ENCODE measurements at regions not wholly inside any gene's neighbourhood (a gene's known extent, or its start where the extent isn't known, plus 50 kb on each side); places are given as distances from the start of the nearest gene placed in this dataset.

GRCh38 chr20:20864351-20865096 lies 152.1 kb upstream of the RALGAPA2 start:
- Mint-ChIP-seq H3K36me3 (ENCODE audit: low read depth) (no peaks in the 10 kb centered on the region), H3K27me3 (peaks cover 8% of the 10 kb centered on the region), H3K9me3 (no peaks in the 10 kb centered on the region), H3K27ac (no peak overlapping the region), H3K4me3 (no peak overlapping the region), H3K4me1 (no peaks in the 10 kb centered on the region)
- intact Hi-C loops (cut with micrococcal nuclease), result no loop called here
- no peak for DNase-seq

- no peaks in the 10 kb centered on the region for H3K36me3 Mint-ChIP-seq (ENCODE audit: low read depth)
- no peaks in the 10 kb centered on the region for H3K9me3 Mint-ChIP-seq
- DNase-seq, result peak; percentile 95
- no peak overlapping the region for H3K4me3 Mint-ChIP-seq
- intact Hi-C loops (cut with micrococcal nuclease), result loop anchor here (1.0 kb wide), 2 partner anchors 376 to 646 kb away; no protein-coding TSS in a partner anchor
- H3K4me1 Mint-ChIP-seq, result no peaks in the 10 kb centered on the region
- no peak overlapping the region for H3K27ac Mint-ChIP-seq
- peaks cover 9% of the 10 kb centered on the region for H3K27me3 Mint-ChIP-seq
Observed at GRCh38 chr20:20860078-20860806, 147.8 kb upstream of the RALGAPA2 start.

- DNase-seq, result no peak
- peaks cover 9% of the 10 kb centered on the region for H3K27me3 Mint-ChIP-seq
- intact Hi-C loops (cut with micrococcal nuclease), result no loop called here
- no peaks in the 10 kb centered on the region for H3K4me1 Mint-ChIP-seq
- H3K27ac Mint-ChIP-seq, result no peak overlapping the region
- H3K36me3 Mint-ChIP-seq (ENCODE audit: low read depth), result no peaks in the 10 kb centered on the region
- no peaks in the 10 kb centered on the region for H3K9me3 Mint-ChIP-seq
- H3K4me3 Mint-ChIP-seq, result no peak overlapping the region
Observed at GRCh38 chr20:20859510-20859909, 147.1 kb upstream of the RALGAPA2 start.

- intact Hi-C loops (cut with micrococcal nuclease), result no loop called here
- H3K27ac Mint-ChIP-seq, result no peak overlapping the region
- H3K4me1 Mint-ChIP-seq, result no peaks in the 10 kb centered on the region
- H3K9me3 Mint-ChIP-seq, result no peaks in the 10 kb centered on the region
- H3K27me3 Mint-ChIP-seq, result peaks cover 8% of the 10 kb centered on the region
- no peak overlapping the region for H3K4me3 Mint-ChIP-seq
- H3K36me3 Mint-ChIP-seq (ENCODE audit: low read depth), result no peaks in the 10 kb centered on the region
- DNase-seq, result no peak
Observed at GRCh38 chr20:20856956-20857355, 144.5 kb upstream of the RALGAPA2 start.

- intact Hi-C loops (cut with micrococcal nuclease), result no loop called here
- no peaks in the 10 kb centered on the region for H3K4me1 Mint-ChIP-seq
Observed at GRCh38 chr20:20856306-20856705, 143.9 kb upstream of the RALGAPA2 start.

GRCh38 chr20:20851385-20851784 lies 138.9 kb upstream of the RALGAPA2 start:
- intact Hi-C loops (cut with micrococcal nuclease), result no loop called here
- Mint-ChIP-seq H3K4me3 (no peak overlapping the region), H3K9me3 (no peaks in the 10 kb centered on the region), H3K27me3 (peaks cover 3% of the 10 kb centered on the region), H3K27ac (no peak overlapping the region), H3K36me3 (ENCODE audit: low read depth) (no peaks in the 10 kb centered on the region), H3K4me1 (no peaks in the 10 kb centered on the region)
- no peak for DNase-seq

More at GRCh38 chr20:20856306-20856705, 143.9 kb upstream of the RALGAPA2 start:
- peaks cover 8% of the 10 kb centered on the region for H3K27me3 Mint-ChIP-seq
- H3K27ac Mint-ChIP-seq, result no peak overlapping the region
- H3K4me3 Mint-ChIP-seq, result no peak overlapping the region
- H3K36me3 Mint-ChIP-seq (ENCODE audit: low read depth), result no peaks in the 10 kb centered on the region
- DNase-seq, result no peak
- H3K9me3 Mint-ChIP-seq, result no peaks in the 10 kb centered on the region

GRCh38 chr20:20850407-20850806 lies 138.0 kb upstream of the RALGAPA2 start:
- Mint-ChIP-seq H3K4me3 (no peak overlapping the region), H3K9me3 (no peaks in the 10 kb centered on the region), H3K27me3 (peaks cover 4% of the 10 kb centered on the region), H3K36me3 (ENCODE audit: low read depth) (no peaks in the 10 kb centered on the region), H3K4me1 (no peaks in the 10 kb centered on the region), H3K27ac (no peak overlapping the region)
- intact Hi-C loops (cut with micrococcal nuclease), result no loop called here
- DNase-seq, result no peak

- Mint-ChIP-seq H3K36me3 (ENCODE audit: low read depth) (no peaks in the 10 kb centered on the region), H3K27me3 (peaks cover 5% of the 10 kb centered on the region), H3K27ac (no peak overlapping the region), H3K9me3 (no peaks in the 10 kb centered on the region), H3K4me3 (no peak overlapping the region), H3K4me1 (no peaks in the 10 kb centered on the region)
- no peak for DNase-seq
- intact Hi-C loops (cut with micrococcal nuclease), result no loop called here
Observed at GRCh38 chr20:20849161-20849560, 136.7 kb upstream of the RALGAPA2 start.

- H3K27ac Mint-ChIP-seq, result no peak overlapping the region
- H3K27me3 Mint-ChIP-seq, result peaks cover 5% of the 10 kb centered on the region
- H3K4me3 Mint-ChIP-seq, result no peak overlapping the region
- intact Hi-C loops (cut with micrococcal nuclease), result no loop called here
- no peak for DNase-seq
- H3K36me3 Mint-ChIP-seq (ENCODE audit: low read depth), result no peaks in the 10 kb centered on the region
- no peaks in the 10 kb centered on the region for H3K9me3 Mint-ChIP-seq
- H3K4me1 Mint-ChIP-seq, result no peaks in the 10 kb centered on the region
Observed at GRCh38 chr20:20847814-20848213, 135.4 kb upstream of the RALGAPA2 start.

GRCh38 chr20:20843982-20844381 lies 131.5 kb upstream of the RALGAPA2 start:
- Mint-ChIP-seq H3K27ac (no peak overlapping the region), H3K4me1 (no peaks in the 10 kb centered on the region), H3K27me3 (peaks cover 7% of the 10 kb centered on the region), H3K9me3 (no peaks in the 10 kb centered on the region), H3K36me3 (ENCODE audit: low read depth) (no peaks in the 10 kb centered on the region), H3K4me3 (no peak overlapping the region)
- no peak for DNase-seq
- intact Hi-C loops (cut with micrococcal nuclease), result no loop called here

GRCh38 chr20:20839771-20840170 lies 127.3 kb upstream of the RALGAPA2 start:
- Mint-ChIP-seq H3K36me3 (ENCODE audit: low read depth) (no peaks in the 10 kb centered on the region), H3K4me1 (peaks cover 3% of the 10 kb centered on the region), H3K9me3 (no peaks in the 10 kb centered on the region), H3K4me3 (no peak overlapping the region), H3K27me3 (peaks cover 10% of the 10 kb centered on the region), H3K27ac (no peak overlapping the region)
- no peak for DNase-seq
- intact Hi-C loops (cut with micrococcal nuclease), result no loop called here

GRCh38 chr20:20837574-20838021 lies 125.2 kb upstream of the RALGAPA2 start:
- intact Hi-C loops (cut with micrococcal nuclease), result loop anchor here (1.0 kb wide), 1 partner anchor 668 kb away; no protein-coding TSS in a partner anchor
- Mint-ChIP-seq H3K4me3 (no peak overlapping the region), H3K4me1 (peaks cover 3% of the 10 kb centered on the region), H3K9me3 (no peaks in the 10 kb centered on the region), H3K27ac (no peak overlapping the region), H3K27me3 (peaks cover 14% of the 10 kb centered on the region), H3K36me3 (ENCODE audit: low read depth) (no peaks in the 10 kb centered on the region)
- DNase-seq, result peak; percentile 79

GRCh38 chr20:20836836-20837235 lies 124.4 kb upstream of the RALGAPA2 start:
- H3K27me3 Mint-ChIP-seq, result peaks cover 10% of the 10 kb centered on the region
- DNase-seq, result no peak
- H3K4me1 Mint-ChIP-seq, result peaks cover 3% of the 10 kb centered on the region
- intact Hi-C loops (cut with micrococcal nuclease), result loop anchor here (1.0 kb wide), 1 partner anchor 668 kb away; no protein-coding TSS in a partner anchor
- H3K9me3 Mint-ChIP-seq, result no peaks in the 10 kb centered on the region
- H3K4me3 Mint-ChIP-seq, result no peak overlapping the region
- H3K27ac Mint-ChIP-seq, result no peak overlapping the region
- no peaks in the 10 kb centered on the region for H3K36me3 Mint-ChIP-seq (ENCODE audit: low read depth)

GRCh38 chr20:20835897-20836296 lies 123.5 kb upstream of the RALGAPA2 start:
- no peak for DNase-seq
- intact Hi-C loops (cut with micrococcal nuclease), result no loop called here
- no peaks in the 10 kb centered on the region for H3K36me3 Mint-ChIP-seq (ENCODE audit: low read depth)
- no peak overlapping the region for H3K4me3 Mint-ChIP-seq
- H3K9me3 Mint-ChIP-seq, result no peaks in the 10 kb centered on the region
- H3K27me3 Mint-ChIP-seq, result peaks cover 10% of the 10 kb centered on the region
- no peak overlapping the region for H3K27ac Mint-ChIP-seq
- H3K4me1 Mint-ChIP-seq, result peaks cover 3% of the 10 kb centered on the region
